HG03442 (cell line): ENCODE measurements at regions not wholly inside any gene's neighbourhood (a gene's known extent, or its start where the extent isn't known, plus 50 kb on each side); places are given as distances from the start of the nearest gene placed in this dataset.

Experiments used
- ATAC-seq: cut with Tn5 transposase; IDR thresholded peaks from one replicate; pipeline ENCODE4 v1.9.1; 2021; ENCODE audit warnings: mild to moderate bottlenecking, moderate library complexity; ENCODE audit not compliant: unreplicated experiment

- ATAC-seq, result no peak
Measured at GRCh38 chr9:18368206-18368605, 105.7 kb upstream of the ADAMTSL1 start.

DNA sequence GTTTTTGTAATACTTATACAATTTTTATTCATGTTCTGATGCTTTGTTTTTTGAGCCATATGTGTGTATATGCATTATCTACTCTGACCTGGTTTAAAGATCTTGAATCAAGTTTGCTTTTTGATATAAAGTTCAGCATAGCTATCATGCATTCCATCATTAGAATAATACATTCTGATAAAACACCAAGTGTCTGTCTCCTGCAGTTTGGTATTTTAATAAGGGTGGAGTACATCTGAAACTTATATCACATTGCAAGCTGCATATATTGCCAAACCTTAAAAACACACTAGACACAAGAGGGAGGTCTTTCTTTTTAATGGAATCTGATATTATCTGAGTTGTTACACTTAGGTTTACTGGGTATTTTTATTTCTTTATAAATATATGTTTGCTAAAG, 102.8 kb upstream of the ADAMTSL1 start:
- no peak for ATAC-seq

DNA sequence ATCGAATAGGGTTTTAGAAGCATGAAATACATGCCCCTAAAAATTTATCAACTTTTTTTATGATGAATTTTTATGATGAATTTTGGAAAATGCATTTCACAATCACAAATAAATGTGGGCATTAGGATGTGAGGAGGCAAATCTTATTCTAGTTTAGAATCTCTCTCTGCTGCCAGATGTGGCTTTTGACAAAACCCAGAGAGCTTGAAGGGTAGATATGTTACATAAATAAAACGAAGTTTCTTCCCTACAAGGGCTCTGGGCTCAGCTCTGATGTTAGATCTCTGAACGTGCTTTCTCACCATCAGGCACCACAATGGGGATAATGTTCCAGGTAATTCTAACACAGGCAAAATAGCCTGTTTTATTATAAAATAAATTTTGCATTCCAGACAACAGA, 102.3 kb upstream of the ADAMTSL1 start:
- no peak for ATAC-seq

DNA sequence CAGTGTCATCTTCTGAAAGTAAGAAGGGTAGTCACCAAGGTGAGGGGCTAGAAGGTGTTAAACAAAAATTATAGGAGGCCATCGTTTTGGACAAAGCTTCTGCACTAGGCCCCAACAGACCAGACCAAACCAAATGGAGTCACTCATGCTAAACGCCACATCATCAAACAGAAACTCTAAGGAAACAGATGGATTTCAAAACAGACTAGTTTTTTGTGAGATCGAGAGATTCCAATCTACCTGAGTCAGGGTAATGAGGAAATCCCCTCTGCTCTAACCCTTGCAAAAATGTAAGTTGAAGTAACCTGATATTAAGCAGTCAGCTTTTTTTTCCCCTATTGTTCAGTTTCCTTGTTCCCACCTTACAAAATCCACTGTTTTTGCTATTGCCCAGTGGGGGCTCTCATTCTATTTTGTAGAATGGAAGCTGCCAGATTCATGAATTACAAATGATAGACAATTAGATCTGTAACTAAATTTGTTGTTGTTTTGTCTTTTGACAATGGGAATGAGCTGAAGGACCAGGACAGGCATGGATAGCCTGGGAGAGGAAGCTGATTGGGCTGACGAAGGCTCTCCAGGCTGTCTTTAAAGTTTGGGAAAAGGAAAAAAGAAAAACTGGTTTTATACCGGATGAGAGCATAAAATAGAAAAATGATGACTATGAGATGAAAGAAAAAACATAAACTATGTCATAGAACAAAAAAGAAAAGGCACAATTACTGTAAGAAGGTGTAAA, 94.7 kb upstream of the ADAMTSL1 start:
- no peak for ATAC-seq

- ATAC-seq, result no peak
Measured at GRCh38 chr9:18382243-18382642, 91.7 kb upstream of the ADAMTSL1 start.

DNA sequence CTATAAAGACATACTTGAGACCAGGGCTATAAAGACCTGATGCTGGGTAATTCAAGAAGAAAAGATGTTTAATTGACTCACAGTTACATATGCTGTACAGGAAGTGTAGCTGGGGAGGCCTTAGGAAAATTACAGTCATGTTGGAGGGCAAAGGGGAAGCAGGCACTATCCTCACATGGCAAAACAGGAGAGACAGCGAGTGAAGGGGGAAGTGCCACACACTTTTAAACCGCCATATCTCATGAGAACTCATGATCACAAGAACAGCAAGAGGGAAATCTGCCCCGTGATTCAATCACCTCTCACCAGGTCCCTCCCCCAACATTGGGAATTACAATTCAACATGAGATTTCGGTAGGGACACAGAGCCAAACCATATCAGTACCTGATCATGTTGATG, 89.9 kb upstream of the ADAMTSL1 start:
- ATAC-seq, result no peak

DNA sequence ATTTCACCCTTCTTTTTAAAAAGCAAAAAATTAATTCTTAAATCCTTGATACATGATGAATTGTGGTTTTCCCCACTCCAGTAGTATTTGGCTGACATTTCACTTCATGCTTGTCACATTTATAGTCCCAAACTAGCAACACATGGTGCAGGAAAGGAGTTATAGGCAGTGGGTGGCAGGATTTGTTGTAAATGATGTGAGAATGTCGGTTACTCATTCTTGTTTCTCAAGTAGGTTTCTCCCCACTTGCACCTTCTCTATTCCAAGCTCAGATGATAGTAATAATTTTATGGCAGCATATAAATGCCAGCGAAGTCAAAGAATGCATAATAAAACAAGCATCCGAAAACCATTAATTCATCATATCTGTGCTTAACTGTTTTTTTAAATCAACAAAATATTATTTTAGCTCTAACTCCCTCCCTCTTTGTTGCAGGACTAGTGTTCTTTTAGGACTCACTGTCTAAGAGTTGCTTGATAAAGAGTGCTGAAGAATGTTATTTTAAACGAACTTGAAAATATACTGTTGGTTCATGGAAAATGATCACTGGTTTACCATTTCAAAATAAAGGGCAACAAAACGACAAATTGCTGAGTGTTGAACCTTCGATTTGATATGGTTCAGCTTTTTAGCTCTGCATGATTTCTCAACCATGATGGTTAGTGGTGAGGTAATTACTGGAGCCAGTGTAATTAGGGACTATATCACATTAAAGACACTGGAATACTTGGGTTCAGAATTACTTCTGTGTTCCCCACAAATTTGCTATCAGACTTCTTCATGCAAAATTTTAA, 88.1 kb upstream of the ADAMTSL1 start:
- no peak for ATAC-seq

GRCh38 chr9:18390393-18390792, 83.6 kb upstream of the ADAMTSL1 start:
- no peak for ATAC-seq

- ATAC-seq, result no peak
Measured at GRCh38 chr9:18393340-18394130, 80.4 kb upstream of the ADAMTSL1 start.

GRCh38 chr9:18394847-18395351, 79.1 kb upstream of the ADAMTSL1 start:
- ATAC-seq, result no peak

GRCh38 chr9:18396102-18396728, 77.7 kb upstream of the ADAMTSL1 start:
- ATAC-seq, result no peak

DNA sequence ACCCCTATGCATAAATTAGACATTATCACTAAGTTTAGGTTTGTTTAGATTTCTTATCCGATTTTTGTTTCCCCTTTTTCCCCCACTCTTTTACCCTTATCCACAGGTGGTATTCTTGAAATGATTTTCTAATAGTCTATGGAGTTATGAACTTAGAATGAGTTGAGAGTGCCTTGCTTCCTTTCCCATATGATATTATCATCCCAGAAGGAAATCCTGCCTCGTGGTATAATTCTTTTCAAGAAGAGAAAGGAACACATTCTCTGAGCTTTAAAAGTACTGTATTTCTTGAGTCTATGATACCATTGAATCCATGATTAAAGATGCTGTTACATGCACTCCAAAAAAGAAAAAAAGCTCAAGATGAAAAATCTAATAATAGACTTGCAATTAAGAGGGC, 76.9 kb upstream of the ADAMTSL1 start:
- ATAC-seq, result no peak

GRCh38 chr9:18398038-18398437, 75.9 kb upstream of the ADAMTSL1 start:
- no peak for ATAC-seq

DNA sequence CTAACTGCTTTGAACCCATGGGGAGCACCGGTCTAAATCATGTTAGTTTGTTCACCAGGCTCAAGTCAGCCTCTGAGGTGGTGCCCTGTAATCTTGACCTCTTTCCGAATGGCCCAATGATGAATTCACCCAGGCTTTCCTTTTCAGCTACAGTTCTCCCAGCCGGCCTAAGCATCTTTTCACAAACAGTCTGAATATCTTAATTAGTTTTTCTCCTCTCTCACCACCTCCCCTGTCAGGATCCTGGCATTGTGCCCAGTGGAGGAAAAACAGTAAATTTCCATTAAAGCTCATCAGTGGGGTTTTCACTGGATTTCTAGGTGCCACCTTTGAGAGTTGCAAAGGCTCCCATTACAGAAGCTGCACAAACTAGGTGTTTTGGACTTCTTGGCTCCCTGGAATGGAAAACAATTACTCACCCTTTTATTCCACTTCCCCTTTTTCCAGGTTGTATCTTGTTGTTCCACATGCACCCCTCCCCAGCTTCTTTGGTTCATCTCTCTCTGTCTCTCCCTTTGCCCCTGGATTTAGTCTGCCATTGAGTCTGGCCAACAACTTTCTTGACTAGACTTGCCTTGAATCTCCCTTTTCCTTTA, 69.4 kb upstream of the ADAMTSL1 start:
- ATAC-seq, result no peak

- no peak for ATAC-seq
Measured at GRCh38 chr9:18405240-18405639, 68.7 kb upstream of the ADAMTSL1 start.

DNA sequence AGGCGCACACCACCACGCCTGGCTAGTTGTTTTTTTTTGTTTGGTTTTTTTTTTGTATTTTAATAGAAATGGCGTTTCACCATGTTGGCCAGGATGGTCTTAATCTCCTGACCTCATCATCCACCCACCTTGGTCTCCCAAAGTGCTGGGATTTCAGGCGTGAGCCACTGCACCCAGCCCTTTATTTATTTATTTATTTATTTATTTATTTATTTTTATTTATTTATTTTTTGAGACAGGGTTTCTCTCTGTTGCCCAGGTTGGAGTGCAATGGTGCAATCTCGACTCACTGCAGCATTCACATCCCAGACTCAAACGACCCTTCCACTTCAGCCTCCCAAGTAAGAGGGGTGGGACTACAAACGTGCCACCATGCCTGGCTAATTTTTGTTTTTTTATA, 63.0 kb upstream of the ADAMTSL1 start:
- ATAC-seq, result no peak

GRCh38 chr9:18421391-18421790, 52.6 kb upstream of the ADAMTSL1 start:
- ATAC-seq, result no peak

- no peak for ATAC-seq
Measured at GRCh38 chr9:18422296-18423036, 51.5 kb upstream of the ADAMTSL1 start.

DNA sequence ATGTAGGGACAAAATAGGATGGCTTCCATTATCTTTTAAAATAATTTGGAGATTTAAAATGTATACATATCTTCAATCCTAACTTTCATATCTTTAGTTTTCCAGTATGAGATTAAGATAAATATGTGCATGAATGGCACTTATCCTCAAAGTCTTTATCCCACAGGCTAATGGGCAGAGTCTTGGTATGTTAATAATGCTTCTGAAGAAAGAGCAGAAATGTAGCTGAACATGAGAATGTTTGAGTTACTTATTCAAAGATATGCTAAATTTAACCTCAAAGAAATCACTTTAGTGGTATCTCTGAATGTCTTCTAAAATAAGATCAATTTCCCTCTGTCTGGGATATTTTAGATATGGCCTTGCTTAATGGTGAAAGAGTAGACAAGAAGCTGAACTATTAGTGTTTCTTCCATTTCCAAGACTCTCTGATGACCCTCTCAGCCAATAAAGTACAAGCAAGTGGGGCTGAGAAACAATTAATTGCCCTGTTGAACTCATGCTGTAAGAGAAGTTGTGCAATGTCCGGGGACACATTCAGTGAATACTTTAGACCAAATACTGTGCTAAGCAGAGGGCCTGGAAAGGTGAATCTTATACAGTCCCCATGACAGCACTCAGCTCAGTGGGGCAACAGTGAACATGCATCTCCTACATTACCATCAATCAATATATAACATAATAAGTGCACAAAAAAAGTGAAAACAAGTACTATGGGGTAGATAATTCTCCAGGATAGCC, 50.0 kb upstream of the ADAMTSL1 start:
- ATAC-seq, result no peak
